Kidney epithelial cell (primary cell): ENCODE measurements at regions not wholly inside any gene's neighbourhood (a gene's known extent, or its start where the extent isn't known, plus 50 kb on each side); places are given as distances from the start of the nearest gene placed in this dataset.

Source experiments
- DNase-seq: peaks from one replicate; pipeline ENCODE4 v3.0.0-alpha.2; 2010; ENCODE audit warnings: low read depth
- H3K27me3 ChIP-seq: 2 replicates; pipeline ENCODE4 v1.6.0; 2011; ENCODE audit warnings: low read length; ENCODE audit not compliant: control insufficient read depth, insufficient read depth
- H3K36me3 ChIP-seq: 2 replicates; pipeline ENCODE4 v1.5.1; 2011; ENCODE audit warnings: low read length; ENCODE audit not compliant: control insufficient read depth, insufficient read depth
- H3K4me3 ChIP-seq: 2 replicates; pipeline ENCODE4 v1.5.1; 2011; ENCODE audit warnings: low read depth, mild to moderate bottlenecking, control low read depth, low read length
- CTCF ChIP-seq: IDR thresholded peaks from 2 replicates; pipeline ENCODE4 v1.5.1; 2011; ENCODE audit warnings: mild to moderate bottlenecking, moderate library complexity, low read length, control low read depth, inconsistent platforms; ENCODE audit not compliant: insufficient read depth, poor library complexity, severe bottlenecking

GRCh38 chr3:24033818-24034217 lies 88.7 kb downstream of the NR1D2 start:
- no peak overlapping the region for H3K4me3 ChIP-seq
- H3K36me3 ChIP-seq, result no peaks in the 10 kb centered on the region
- no peak for TF ChIP-seq CTCF
- no peak for DNase-seq
- H3K27me3 ChIP-seq, result no peaks in the 10 kb centered on the region

GRCh38 chr3:24034464-24034863 lies 89.4 kb downstream of the NR1D2 start:
- H3K36me3 ChIP-seq, result no peaks in the 10 kb centered on the region
- H3K4me3 ChIP-seq, result no peak overlapping the region
- H3K27me3 ChIP-seq, result no peaks in the 10 kb centered on the region
- no peak for TF ChIP-seq CTCF
- DNase-seq, result no peak

- Histone ChIP-seq H3K36me3 (no peaks in the 10 kb centered on the region), H3K4me3 (no peak overlapping the region), H3K27me3 (no peaks in the 10 kb centered on the region)
- DNase-seq, result no peak
- no peak for TF ChIP-seq CTCF
Measured at GRCh38 chr3:24037971-24038370, 92.9 kb downstream of the NR1D2 start.

- DNase-seq, result no peak
- no peak for TF ChIP-seq CTCF
- H3K27me3 ChIP-seq, result no peaks in the 10 kb centered on the region
- H3K4me3 ChIP-seq, result no peak overlapping the region
- H3K36me3 ChIP-seq, result no peaks in the 10 kb centered on the region
Measured at GRCh38 chr3:24040311-24040710, 95.2 kb downstream of the NR1D2 start.

GRCh38 chr3:24042174-24043059 lies 97.3 kb downstream of the NR1D2 start:
- no peak for DNase-seq
- Histone ChIP-seq H3K27me3 (no peaks in the 10 kb centered on the region), H3K4me3 (no peak overlapping the region), H3K36me3 (no peaks in the 10 kb centered on the region)
- no peak for TF ChIP-seq CTCF

GRCh38 chr3:24043168-24043567 lies 98.1 kb downstream of the NR1D2 start:
- no peaks in the 10 kb centered on the region for H3K36me3 ChIP-seq

More at GRCh38 chr3:24043168-24043567, 98.1 kb downstream of the NR1D2 start:
- no peak for DNase-seq
- H3K4me3 ChIP-seq, result no peak overlapping the region
- TF ChIP-seq CTCF, result no peak
- H3K27me3 ChIP-seq, result no peaks in the 10 kb centered on the region
